OCI-LY7 (cell line): ENCODE measurements at regions not wholly inside any gene's neighbourhood (a gene's known extent, or its start where the extent isn't known, plus 50 kb on each side); places are given as distances from the start of the nearest gene placed in this dataset.
"Not testable (repeated sequence)": the region's sequence is repeated elsewhere in the genome, so short reads cannot be mapped to it uniquely, and the experiment has no call there.

ENCODE experiments used
- CTCF ChIP-seq: fragments of 200-600 bp; sonication (generic); conservative IDR thresholded peaks from 2 replicates; pipeline ENCODE4 v1.5.1; 2014; ENCODE audit warnings: mild to moderate bottlenecking, antibody characterized with exemption, low read length, moderate library complexity, mixed read lengths
- EZH2phosphoT487 ChIP-seq: fragments of 200-600 bp; sonication (generic); IDR thresholded peaks from 2 replicates; pipeline ENCODE4 v1.6.1; 2018; ENCODE audit warnings: low read depth, borderline replicate concordance, mild to moderate bottlenecking, mixed run types, antibody characterized with exemption, low read length, moderate library complexity, mixed read lengths

DNA sequence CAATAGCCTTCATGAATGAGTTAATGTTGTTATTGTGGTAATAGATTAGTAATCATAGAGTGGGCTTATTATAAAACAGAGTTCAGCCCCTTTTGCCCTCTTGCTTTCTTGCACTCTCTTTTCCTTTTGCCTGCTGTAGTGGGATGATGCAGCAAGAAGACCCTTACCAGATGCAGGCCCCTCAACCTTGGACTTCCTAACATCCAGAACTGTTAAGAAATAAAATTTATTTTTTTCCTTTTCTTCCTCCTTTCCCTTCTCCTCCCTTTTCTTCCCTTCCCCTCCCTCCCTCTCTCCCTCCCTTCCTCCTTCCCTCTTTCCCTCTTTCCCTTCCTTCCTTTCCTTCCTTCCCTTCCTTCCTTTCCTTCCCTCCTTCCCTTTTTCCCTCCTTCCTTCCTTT is 88.1 kb downstream of the CCDC201 start:
- TF ChIP-seq CTCF, EZH2phosphoT487: not testable (repeated sequence)
